H7 (cell line): ENCODE measurements at regions not wholly inside any gene's neighbourhood (a gene's known extent, or its start where the extent isn't known, plus 50 kb on each side); places are given as distances from the start of the nearest gene placed in this dataset.
"Not testable (repeated sequence)": the region's sequence is repeated elsewhere in the genome, so short reads cannot be mapped to it uniquely, and the experiment has no call there.

Experiments
- DNase-seq: peaks from one replicate; pipeline ENCODE4 v3.0.0; 2012
- H3K27me3 ChIP-seq: 2 replicates; pipeline ENCODE4 v1.6.0; 2011; ENCODE audit warnings: mild to moderate bottlenecking, low read length; ENCODE audit not compliant: control insufficient read depth, insufficient read depth
- H3K36me3 ChIP-seq: replicated peaks from 2 replicates; pipeline ENCODE4 v1.5.1; 2011; ENCODE audit warnings: low read length; ENCODE audit not compliant: control insufficient read depth, insufficient read depth
- H3K4me3 ChIP-seq: 2 replicates; pipeline ENCODE4 v1.5.1; 2011; ENCODE audit warnings: low read depth, mild to moderate bottlenecking, control low read depth, low read length, moderate library complexity; ENCODE audit not compliant: insufficient read depth

GRCh38 chr16:7834771-7835431, 502.3 kb downstream of the RBFOX1 start:
- Histone ChIP-seq H3K36me3 (no peaks in the 10 kb centered on the region), H3K4me3 (no peak overlapping the region), H3K27me3 (no peaks in the 10 kb centered on the region)
- no peak for DNase-seq

GRCh38 chr16:7820816-7821215, 488.2 kb downstream of the RBFOX1 start:
- Histone ChIP-seq H3K27me3 (no peaks in the 10 kb centered on the region), H3K36me3 (no peaks in the 10 kb centered on the region), H3K4me3 (no peak overlapping the region)
- no peak for DNase-seq

GRCh38 chr16:7805686-7806396, 473.2 kb downstream of the RBFOX1 start:
- Histone ChIP-seq H3K27me3 (no peaks in the 10 kb centered on the region), H3K4me3 (no peak overlapping the region), H3K36me3 (no peaks in the 10 kb centered on the region)
- DNase-seq, result no peak

- no peaks in the 10 kb centered on the region for H3K27me3 ChIP-seq
- no peak overlapping the region for H3K4me3 ChIP-seq
Observed at GRCh38 chr16:7804635-7805195, 472.1 kb downstream of the RBFOX1 start.

GRCh38 chr16:7792346-7792745, 459.7 kb downstream of the RBFOX1 start:
- H3K27me3 ChIP-seq, result no peaks in the 10 kb centered on the region
- no peak overlapping the region for H3K4me3 ChIP-seq
- H3K36me3 ChIP-seq, result no peaks in the 10 kb centered on the region
- no peak for DNase-seq

More at GRCh38 chr16:7804635-7805195, 472.1 kb downstream of the RBFOX1 start:
- no peaks in the 10 kb centered on the region for H3K36me3 ChIP-seq
- DNase-seq, result no peak

GRCh38 chr16:7791028-7791590, 458.5 kb downstream of the RBFOX1 start:
- H3K27me3 ChIP-seq, result no peaks in the 10 kb centered on the region
- DNase-seq, result no peak
- H3K4me3 ChIP-seq, result no peak overlapping the region
- no peaks in the 10 kb centered on the region for H3K36me3 ChIP-seq

- Histone ChIP-seq H3K4me3 (no peak overlapping the region), H3K27me3 (no peaks in the 10 kb centered on the region), H3K36me3 (no peaks in the 10 kb centered on the region)
- DNase-seq, result no peak
Observed at GRCh38 chr16:7775072-7775488, 442.4 kb downstream of the RBFOX1 start.

GRCh38 chr16:7772722-7773121, 440.1 kb downstream of the RBFOX1 start:
- Histone ChIP-seq H3K4me3 (no peak overlapping the region), H3K27me3 (no peaks in the 10 kb centered on the region), H3K36me3 (no peaks in the 10 kb centered on the region)
- DNase-seq, result no peak

GRCh38 chr16:7769091-7769490, 436.4 kb downstream of the RBFOX1 start:
- H3K27me3 ChIP-seq, DNase-seq, H3K4me3 ChIP-seq, H3K36me3 ChIP-seq: not testable (repeated sequence)

GRCh38 chr16:7765079-7765550, 432.5 kb downstream of the RBFOX1 start:
- Histone ChIP-seq H3K4me3 (no peak overlapping the region), H3K36me3 (no peaks in the 10 kb centered on the region), H3K27me3 (no peaks in the 10 kb centered on the region; the same call in 1 of the 2 replicates)
- peak; percentile 4 for DNase-seq

- Histone ChIP-seq H3K36me3 (no peaks in the 10 kb centered on the region), H3K27me3 (no peaks in the 10 kb centered on the region; the same call in 1 of the 2 replicates), H3K4me3 (no peak overlapping the region)
- DNase-seq, result no peak
Observed at GRCh38 chr16:7763111-7763510, 430.5 kb downstream of the RBFOX1 start.
